ENCODE measurements at regions not wholly inside any gene's neighbourhood (a gene's known extent, or its start where the extent isn't known, plus 50 kb on each side); places are given as distances from the start of the nearest gene placed in this dataset.
"Not testable (repeated sequence)": the region's sequence is repeated elsewhere in the genome, so short reads cannot be mapped to it uniquely, and the experiment has no call there.

GRCh38 chr9:81103597-81104471, 585.5 kb downstream of the TLE1 start:
- no peak for DNase-seq

- no peak for DNase-seq
Measured at GRCh38 chr9:81097131-81097847, 592.1 kb downstream of the TLE1 start.

GRCh38 chr9:81096625-81097024, 592.7 kb downstream of the TLE1 start:
- DNase-seq, result no peak

GRCh38 chr9:81092057-81092456, 597.3 kb downstream of the TLE1 start:
- no peak for DNase-seq

GRCh38 chr9:81088341-81088740, 601.0 kb downstream of the TLE1 start:
- DNase-seq, result no peak

GRCh38 chr9:81086416-81086815, 602.9 kb downstream of the TLE1 start:
- no peak for DNase-seq

- DNase-seq, result no peak
Measured at GRCh38 chr9:81083854-81084512, 605.4 kb downstream of the TLE1 start.

GRCh38 chr9:81083067-81083466, 606.3 kb downstream of the TLE1 start:
- no peak for DNase-seq

- no peak for DNase-seq
Measured at GRCh38 chr9:81082221-81082620, 607.1 kb downstream of the TLE1 start.

GRCh38 chr9:81080900-81081299, 608.4 kb downstream of the TLE1 start:
- DNase-seq, result no peak

GRCh38 chr9:81080185-81080584, 609.2 kb downstream of the TLE1 start:
- DNase-seq, result no peak

GRCh38 chr9:81079055-81079454, 610.3 kb downstream of the TLE1 start:
- DNase-seq, result no peak

GRCh38 chr9:81078555-81078954, 610.8 kb downstream of the TLE1 start:
- DNase-seq, result no peak

- DNase-seq, result no peak
Measured at GRCh38 chr9:81077572-81077971, 611.8 kb downstream of the TLE1 start.

- no peak for DNase-seq
Measured at GRCh38 chr9:81076131-81076530, 613.2 kb downstream of the TLE1 start.

- DNase-seq, result no peak
Measured at GRCh38 chr9:81074221-81074620, 615.1 kb downstream of the TLE1 start.

- DNase-seq, result no peak
Measured at GRCh38 chr9:81073821-81074220, 615.5 kb downstream of the TLE1 start.

- DNase-seq, result no peak
Measured at GRCh38 chr9:81072758-81073157, 616.6 kb downstream of the TLE1 start.

GRCh38 chr9:81071108-81071507, 618.2 kb downstream of the TLE1 start:
- no peak for DNase-seq

- DNase-seq, result no peak
Measured at GRCh38 chr9:81070689-81071088, 618.7 kb downstream of the TLE1 start.

GRCh38 chr9:81069923-81070322, 619.4 kb downstream of the TLE1 start:
- DNase-seq, result no peak

GRCh38 chr9:81069038-81069795, 620.1 kb downstream of the TLE1 start:
- DNase-seq, result no peak

GRCh38 chr9:81062995-81063394, 626.4 kb downstream of the TLE1 start:
- not testable (repeated sequence) for DNase-seq

Measured in NCI-H748 treated with DMSO at 0.1 percent for 48 hours (cell line).